ENCODE measurements at regions not wholly inside any gene's neighbourhood (a gene's known extent, or its start where the extent isn't known, plus 50 kb on each side); places are given as distances from the start of the nearest gene placed in this dataset.
A peak's percentile ranks its signal among the peaks of the same experiment; 100 is the strongest.

DNA sequence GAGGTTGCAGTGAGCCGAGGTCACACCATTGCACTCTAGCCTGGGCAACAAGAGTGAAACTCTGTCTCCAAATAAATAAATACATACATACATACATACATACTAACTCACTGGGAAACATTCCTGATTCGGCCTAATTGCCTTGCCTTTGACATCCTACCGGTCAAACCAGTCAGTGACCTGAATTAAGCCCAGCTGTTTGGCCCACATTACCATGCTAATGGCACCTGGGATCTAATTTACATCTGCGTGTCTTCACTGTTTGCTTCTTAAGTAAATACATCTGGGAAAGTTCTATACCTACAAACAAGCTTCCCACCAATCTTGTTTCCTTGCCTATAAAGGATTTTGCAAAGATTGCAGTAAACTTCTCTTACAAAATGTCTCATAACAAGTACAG is 230.2 kb upstream of the ZC3H15 start:
- TF ChIP-seq, protein P1, sequence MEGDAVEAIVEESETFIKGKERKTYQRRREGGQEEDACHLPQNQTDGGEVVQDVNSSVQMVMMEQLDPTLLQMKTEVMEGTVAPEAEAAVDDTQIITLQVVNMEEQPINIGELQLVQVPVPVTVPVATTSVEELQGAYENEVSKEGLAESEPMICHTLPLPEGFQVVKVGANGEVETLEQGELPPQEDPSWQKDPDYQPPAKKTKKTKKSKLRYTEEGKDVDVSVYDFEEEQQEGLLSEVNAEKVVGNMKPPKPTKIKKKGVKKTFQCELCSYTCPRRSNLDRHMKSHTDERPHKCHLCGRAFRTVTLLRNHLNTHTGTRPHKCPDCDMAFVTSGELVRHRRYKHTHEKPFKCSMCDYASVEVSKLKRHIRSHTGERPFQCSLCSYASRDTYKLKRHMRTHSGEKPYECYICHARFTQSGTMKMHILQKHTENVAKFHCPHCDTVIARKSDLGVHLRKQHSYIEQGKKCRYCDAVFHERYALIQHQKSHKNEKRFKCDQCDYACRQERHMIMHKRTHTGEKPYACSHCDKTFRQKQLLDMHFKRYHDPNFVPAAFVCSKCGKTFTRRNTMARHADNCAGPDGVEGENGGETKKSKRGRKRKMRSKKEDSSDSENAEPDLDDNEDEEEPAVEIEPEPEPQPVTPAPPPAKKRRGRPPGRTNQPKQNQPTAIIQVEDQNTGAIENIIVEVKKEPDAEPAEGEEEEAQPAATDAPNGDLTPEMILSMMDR (IDR thresholded peaks at IDR 0.05; ENCODE audit: low read depth, low read length): no peak
- no peak for DNase-seq (ENCODE audit: extremely low read depth, low read depth)

DNA sequence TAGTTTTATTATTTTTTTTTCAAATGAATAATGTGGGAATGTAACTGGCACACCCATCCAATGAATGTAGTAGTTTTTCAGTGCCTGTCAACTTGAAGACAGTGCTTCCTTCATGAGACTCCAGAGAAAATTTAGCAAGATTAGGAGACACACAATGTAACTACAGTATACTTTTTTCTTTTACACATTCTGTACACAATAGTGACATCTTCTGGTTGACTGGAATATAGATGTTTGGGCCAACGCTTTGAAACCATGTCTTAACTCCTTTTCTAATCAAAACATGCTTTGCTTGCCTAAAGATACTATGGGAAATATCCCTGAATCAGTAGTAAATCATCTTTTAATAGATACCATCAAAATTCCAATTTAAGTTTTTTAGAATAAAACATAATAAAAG is 229.5 kb upstream of the ZC3H15 start:
- DNase-seq (ENCODE audit: extremely low read depth, low read depth): no peak
- TF ChIP-seq, protein P1 (IDR thresholded peaks at IDR 0.05; ENCODE audit: low read depth, low read length): peak; percentile 55

DNA sequence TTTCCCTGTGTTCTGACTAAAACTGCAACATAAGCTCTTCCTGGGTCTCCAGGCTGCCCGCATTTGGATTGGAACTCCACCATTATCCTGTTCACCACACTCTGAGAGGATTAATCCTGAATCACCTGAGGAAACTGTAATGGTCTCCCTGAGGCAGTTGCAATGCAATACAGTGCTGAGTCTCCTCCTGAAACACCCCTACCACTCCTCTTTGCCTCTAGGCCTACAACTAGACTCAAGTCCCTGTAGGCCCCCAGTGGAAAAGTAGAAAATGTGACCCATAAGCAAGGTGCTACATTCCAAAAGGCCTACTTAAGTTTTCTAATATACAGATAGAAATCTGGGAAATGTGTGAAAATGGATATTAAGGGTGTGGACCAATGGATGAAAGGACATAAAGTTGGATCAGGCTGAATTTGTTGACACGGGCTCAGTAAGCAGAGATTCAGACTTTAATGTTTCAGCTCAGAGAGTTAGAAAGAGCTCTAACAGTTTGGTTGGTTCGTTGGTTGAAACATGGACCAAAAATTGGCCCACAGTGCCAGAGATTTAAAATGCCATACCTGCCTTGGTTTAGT is 222.3 kb upstream of the ZC3H15 start:
- no peak for DNase-seq (ENCODE audit: extremely low read depth, low read depth)
- TF ChIP-seq, protein P1 (IDR thresholded peaks at IDR 0.05; ENCODE audit: low read depth, low read length): no peak

DNA sequence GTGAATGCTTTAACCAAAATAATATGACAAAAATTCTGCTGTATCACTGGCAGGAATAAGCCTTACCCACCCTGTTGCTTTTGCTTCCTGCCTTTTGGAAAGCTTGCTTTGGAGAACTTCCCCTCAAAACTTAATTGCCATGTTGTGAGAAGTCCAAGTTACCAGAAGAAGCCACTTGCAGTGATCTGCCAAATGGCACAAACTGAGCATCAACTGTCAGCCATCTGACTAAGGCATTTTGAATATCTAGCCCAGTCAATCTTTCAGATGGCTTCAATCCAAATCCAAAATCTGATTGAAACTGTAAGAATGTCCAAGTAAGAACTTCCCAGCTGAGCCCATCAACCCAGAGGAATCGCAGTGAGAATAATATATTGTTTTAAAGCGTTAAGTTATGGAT is 216.5 kb upstream of the ZC3H15 start:
- DNase-seq (ENCODE audit: extremely low read depth, low read depth): no peak
- TF ChIP-seq, protein P1 (IDR thresholded peaks at IDR 0.05; ENCODE audit: low read depth, low read length): no peak

DNA sequence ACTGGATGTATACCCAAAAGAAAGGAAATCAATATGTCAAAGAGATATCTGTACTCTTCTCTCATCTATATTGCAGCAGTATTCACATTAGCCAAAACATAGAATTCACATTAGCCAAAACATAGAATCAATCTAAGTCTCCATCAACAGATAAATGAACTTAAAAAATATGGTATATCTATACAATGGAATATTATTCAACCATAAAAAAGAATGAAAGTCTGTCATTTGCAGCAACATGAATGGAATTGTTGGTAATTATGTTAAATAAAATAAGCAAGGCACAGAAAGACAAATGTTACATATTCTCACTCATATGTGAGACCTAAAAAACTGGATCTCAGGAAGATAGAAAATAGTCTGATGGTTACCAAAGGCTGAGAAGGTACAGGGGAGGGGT is 212.1 kb upstream of the ZC3H15 start:
- TF ChIP-seq, protein P1 (IDR thresholded peaks at IDR 0.05; ENCODE audit: low read depth, low read length): no peak
- no peak for DNase-seq (ENCODE audit: extremely low read depth, low read depth)

DNA sequence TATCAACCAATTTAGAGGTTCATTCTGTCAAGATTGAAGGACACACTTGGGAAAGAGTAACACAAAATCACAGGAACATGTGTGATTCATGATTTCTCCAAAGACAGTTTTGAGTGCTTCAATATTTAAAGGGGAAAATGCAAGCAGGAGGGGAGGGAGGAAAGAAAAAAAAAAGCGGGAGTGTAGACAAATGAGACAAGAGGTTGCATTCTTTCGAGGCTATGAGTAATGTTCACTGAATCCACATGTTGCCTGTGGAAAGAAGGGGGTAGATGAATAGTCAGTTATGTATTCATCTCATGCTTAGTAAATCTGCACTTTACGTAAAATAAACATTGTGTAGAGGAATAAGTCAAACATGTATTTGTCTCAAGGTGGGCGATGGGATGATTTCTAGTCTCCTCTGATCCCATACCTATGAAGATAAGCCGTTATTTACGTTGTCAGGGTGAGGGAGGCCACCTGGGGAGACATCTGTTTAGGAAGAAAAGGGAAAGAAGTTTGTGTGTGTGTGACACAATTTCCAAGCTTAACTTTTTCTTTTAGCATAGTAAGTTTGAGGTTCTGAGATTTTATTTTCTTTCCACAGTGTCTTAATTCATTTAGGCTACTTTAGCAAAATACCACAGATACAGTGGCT is 211.0 kb upstream of the ZC3H15 start:
- DNase-seq (ENCODE audit: extremely low read depth, low read depth): no peak
- TF ChIP-seq, protein P1 (IDR thresholded peaks at IDR 0.05; ENCODE audit: low read depth, low read length): no peak

DNA sequence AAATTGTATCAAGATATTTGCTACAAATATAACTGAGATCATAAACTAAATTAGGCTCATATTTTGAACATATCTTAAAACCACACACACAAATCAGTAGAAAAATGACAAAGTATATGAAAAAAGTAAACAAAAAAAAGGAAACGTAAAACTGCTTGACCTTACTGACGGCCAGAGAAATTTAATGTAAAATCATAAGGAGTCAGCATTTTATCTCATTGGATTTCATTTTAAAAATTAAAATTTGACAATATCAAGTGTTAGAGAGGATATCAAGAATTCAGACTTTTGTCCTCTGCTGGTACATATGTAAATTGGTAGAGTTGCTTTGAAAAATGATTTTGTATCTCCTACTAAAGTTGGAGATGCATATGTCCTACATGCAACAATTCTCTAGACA is 209.2 kb upstream of the ZC3H15 start:
- DNase-seq (ENCODE audit: extremely low read depth, low read depth): no peak
- TF ChIP-seq, protein P1 (IDR thresholded peaks at IDR 0.05; ENCODE audit: low read depth, low read length): no peak

Data from AG09319 (cell line).